Bronchial epithelial cell (primary cell): ENCODE measurements at regions not wholly inside any gene's neighbourhood (a gene's known extent, or its start where the extent isn't known, plus 50 kb on each side); places are given as distances from the start of the nearest gene placed in this dataset.

ENCODE experiments used
- DNase-seq: peaks from one replicate; pipeline ENCODE4 v3.0.0-alpha.2; 2010; ENCODE audit warnings: low read depth
- FAIRE-seq: peaks from 2 replicates; lab custom pipeline; 2011; peaks lifted over from hg19 to GRCh38; lab: Jason Lieb, UNC
- H3K27me3 ChIP-seq: 2 replicates; pipeline ENCODE4 v1.5.1; 2011; ENCODE audit warnings: low read length; ENCODE audit not compliant: control insufficient read depth, insufficient read depth
- H3K36me3 ChIP-seq: 2 replicates; pipeline ENCODE4 v1.5.1; 2011; ENCODE audit warnings: low read length; ENCODE audit not compliant: control insufficient read depth, insufficient read depth
- H3K4me3 ChIP-seq: 2 replicates; pipeline ENCODE4 v1.5.1; 2011; ENCODE audit warnings: mild to moderate bottlenecking, low read depth, low read length, control low read depth
- CTCF ChIP-seq: IDR thresholded peaks from 2 replicates; pipeline ENCODE4 v1.5.1; 2011; ENCODE audit warnings: mild to moderate bottlenecking, moderate library complexity, low read length, control low read depth, inconsistent platforms; ENCODE audit not compliant: insufficient read depth, severe bottlenecking

- FAIRE-seq (no peak), DNase-seq (no peak)
- Histone ChIP-seq H3K4me3 (no peak overlapping the region), H3K27me3 (no peaks in the 10 kb centered on the region), H3K36me3 (no peaks in the 10 kb centered on the region)
- no peak for TF ChIP-seq CTCF
These were observed 63.8 kb downstream of the SLITRK2 start for GRCh38 chrX:145881175-145881995.

GRCh38 chrX:145886469-145886868, 68.8 kb downstream of the SLITRK2 start:
- TF ChIP-seq CTCF = no peak
- Histone ChIP-seq H3K4me3 (no peak overlapping the region), H3K36me3 (no peaks in the 10 kb centered on the region), H3K27me3 (no peaks in the 10 kb centered on the region)
- FAIRE-seq (no peak), DNase-seq (no peak)

- Histone ChIP-seq H3K4me3 (no peak overlapping the region), H3K36me3 (no peaks in the 10 kb centered on the region), H3K27me3 (no peaks in the 10 kb centered on the region)
- FAIRE-seq (no peak), DNase-seq (no peak)
- TF ChIP-seq CTCF = no peak
These were observed 92.4 kb downstream of the SLITRK2 start for GRCh38 chrX:145910017-145910416.

- no peaks in the 10 kb centered on the region for H3K36me3 ChIP-seq
- no peak for TF ChIP-seq CTCF
- FAIRE-seq = no peak
- no peak overlapping the region for H3K4me3 ChIP-seq
- no peaks in the 10 kb centered on the region for H3K27me3 ChIP-seq
- DNase-seq = no peak
These were observed 101.8 kb downstream of the SLITRK2 start for GRCh38 chrX:145919400-145919799.

- Histone ChIP-seq H3K4me3 (no peak overlapping the region), H3K36me3 (no peaks in the 10 kb centered on the region), H3K27me3 (no peaks in the 10 kb centered on the region)
- DNase-seq = no peak
- FAIRE-seq = peak; percentile 36
- TF ChIP-seq CTCF = no peak
These were observed 105.7 kb downstream of the SLITRK2 start for GRCh38 chrX:145923376-145923775.

GRCh38 chrX:145936769-145937168, 119.1 kb downstream of the SLITRK2 start:
- no peak overlapping the region for H3K4me3 ChIP-seq
- no peak for TF ChIP-seq CTCF
- no peaks in the 10 kb centered on the region for H3K36me3 ChIP-seq
- no peaks in the 10 kb centered on the region for H3K27me3 ChIP-seq
- FAIRE-seq = no peak
- DNase-seq = no peak
